Memory B cell (primary cell): ENCODE measurements at regions not wholly inside any gene's neighbourhood (a gene's known extent, or its start where the extent isn't known, plus 50 kb on each side); places are given as distances from the start of the nearest gene placed in this dataset.

Experiments used
- ATAC-seq: fragments of 150-1000 bp; cut with Tn5 transposase; 2 replicates; pipeline ENCODE4 v1.10.0; 2021; ENCODE audit warnings: low read depth, mild to moderate bottlenecking, moderate library complexity
- DNase-seq, 2 donors: peaks; one replicate each; pipeline ENCODE4 v3.0.0; 2022; ENCODE audit warnings: low spot score in 2 of 2
- H3K27ac Mint-ChIP-seq: one replicate; pipeline ENCODE4 v1.8.0; 2022; ENCODE audit warnings: mild to moderate bottlenecking, moderate library complexity, mixed read lengths
- H3K27me3 Mint-ChIP-seq: one replicate; pipeline ENCODE4 v1.8.0; 2022; ENCODE audit warnings: mixed read lengths
- H3K36me3 Mint-ChIP-seq: one replicate; pipeline ENCODE4 v1.8.0; 2022; ENCODE audit warnings: mild to moderate bottlenecking, mixed read lengths
- H3K4me1 Mint-ChIP-seq: one replicate; pipeline ENCODE4 v1.8.0; 2022; ENCODE audit warnings: mixed read lengths
- H3K4me3 Mint-ChIP-seq: one replicate; pipeline ENCODE4 v1.8.0; 2022; ENCODE audit warnings: mild to moderate bottlenecking, moderate library complexity, mixed read lengths
- H3K9me3 Mint-ChIP-seq: one replicate; pipeline ENCODE4 v1.8.0; 2022; ENCODE audit warnings: mixed read lengths

- Mint-ChIP-seq H3K36me3 (peaks cover 2% of the 10 kb centered on the region), H3K9me3 (peaks cover 2% of the 10 kb centered on the region), H3K4me3 (no peak overlapping the region), H3K27me3 (no peaks in the 10 kb centered on the region), H3K27ac (no peak overlapping the region), H3K4me1 (no peaks in the 10 kb centered on the region)
- DNase-seq (no peak), ATAC-seq (no peak)
These were observed 880.2 kb downstream of the TSN start for GRCh38 chr2:122635686-122636085.

DNA sequence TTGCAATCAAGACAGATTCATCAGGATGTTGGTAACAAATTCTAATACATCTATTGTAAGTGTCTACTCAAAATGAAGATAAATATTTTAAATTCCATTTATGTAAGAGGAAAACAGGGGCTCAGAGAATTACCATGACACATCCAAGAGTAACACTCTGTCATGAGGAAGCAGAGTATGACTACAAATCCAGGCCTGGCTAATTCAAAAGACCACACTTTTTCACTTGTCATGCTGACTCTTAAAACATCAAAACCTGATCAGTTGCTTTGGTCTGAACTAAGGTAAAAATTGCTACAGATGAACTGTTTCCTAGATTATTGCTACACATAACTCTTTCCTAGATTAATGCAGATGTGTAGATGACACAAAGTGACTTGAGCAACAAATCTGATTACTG is 880.6 kb downstream of the TSN start:
- ATAC-seq (no peak), DNase-seq (no peak)
- H3K4me1 Mint-ChIP-seq, result no peaks in the 10 kb centered on the region
- H3K4me3 Mint-ChIP-seq, result no peak overlapping the region
- peaks cover 2% of the 10 kb centered on the region for H3K9me3 Mint-ChIP-seq
- peaks cover 2% of the 10 kb centered on the region for H3K36me3 Mint-ChIP-seq
- no peaks in the 10 kb centered on the region for H3K27me3 Mint-ChIP-seq
- H3K27ac Mint-ChIP-seq, result no peak overlapping the region

DNA sequence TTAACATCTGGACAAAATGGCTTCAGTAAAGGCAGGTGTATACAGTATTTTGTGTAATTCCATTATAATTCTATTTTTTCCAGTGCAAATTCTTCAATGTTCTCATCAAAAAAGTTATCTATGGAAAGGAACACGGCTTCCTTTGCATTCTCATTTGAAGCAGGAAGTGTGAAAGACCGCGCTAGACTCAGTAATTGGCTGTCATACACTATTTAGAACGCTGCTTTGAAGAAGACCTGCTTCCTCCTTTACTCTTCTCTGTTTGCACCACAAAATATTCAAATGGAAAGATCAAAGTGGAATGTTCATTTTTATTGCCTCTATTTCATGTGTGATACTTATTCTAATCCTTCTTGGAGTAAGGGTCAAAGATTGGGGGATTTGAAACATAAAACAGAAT is 883.7 kb downstream of the TSN start:
- no peaks in the 10 kb centered on the region for H3K27me3 Mint-ChIP-seq
- H3K27ac Mint-ChIP-seq, result no peak overlapping the region
- H3K4me1 Mint-ChIP-seq, result no peaks in the 10 kb centered on the region
- H3K9me3 Mint-ChIP-seq, result peaks cover 2% of the 10 kb centered on the region
- H3K36me3 Mint-ChIP-seq, result peaks cover 2% of the 10 kb centered on the region
- H3K4me3 Mint-ChIP-seq, result no peak overlapping the region
- ATAC-seq (no peak), DNase-seq (no peak)

GRCh38 chr2:122639711-122640110 is 884.3 kb downstream of the TSN start:
- no peak overlapping the region for H3K27ac Mint-ChIP-seq
- ATAC-seq (no peak), DNase-seq (no peak)
- no peaks in the 10 kb centered on the region for H3K4me1 Mint-ChIP-seq
- peaks cover 2% of the 10 kb centered on the region for H3K36me3 Mint-ChIP-seq
- no peak overlapping the region for H3K4me3 Mint-ChIP-seq
- H3K27me3 Mint-ChIP-seq, result no peaks in the 10 kb centered on the region
- peaks cover 2% of the 10 kb centered on the region for H3K9me3 Mint-ChIP-seq

- no peak for ATAC-seq
These were observed 888.4 kb downstream of the TSN start for GRCh38 chr2:122643725-122644329.

GRCh38 chr2:122651236-122651635 is 895.8 kb downstream of the TSN start:
- no peak for ATAC-seq
- no peaks in the 10 kb centered on the region for H3K36me3 Mint-ChIP-seq
- no peak overlapping the region for H3K27ac Mint-ChIP-seq
- no peaks in the 10 kb centered on the region for H3K9me3 Mint-ChIP-seq
- H3K4me1 Mint-ChIP-seq, result no peaks in the 10 kb centered on the region
- no peak for DNase-seq
- H3K4me3 Mint-ChIP-seq, result no peak overlapping the region
- no peaks in the 10 kb centered on the region for H3K27me3 Mint-ChIP-seq

More at GRCh38 chr2:122643725-122644329, 888.4 kb downstream of the TSN start:
- Mint-ChIP-seq H3K4me3 (no peak overlapping the region), H3K36me3 (no peaks in the 10 kb centered on the region), H3K9me3 (peaks cover 2% of the 10 kb centered on the region), H3K27ac (no peak overlapping the region), H3K27me3 (no peaks in the 10 kb centered on the region), H3K4me1 (no peaks in the 10 kb centered on the region)
- DNase-seq, result no peak

DNA sequence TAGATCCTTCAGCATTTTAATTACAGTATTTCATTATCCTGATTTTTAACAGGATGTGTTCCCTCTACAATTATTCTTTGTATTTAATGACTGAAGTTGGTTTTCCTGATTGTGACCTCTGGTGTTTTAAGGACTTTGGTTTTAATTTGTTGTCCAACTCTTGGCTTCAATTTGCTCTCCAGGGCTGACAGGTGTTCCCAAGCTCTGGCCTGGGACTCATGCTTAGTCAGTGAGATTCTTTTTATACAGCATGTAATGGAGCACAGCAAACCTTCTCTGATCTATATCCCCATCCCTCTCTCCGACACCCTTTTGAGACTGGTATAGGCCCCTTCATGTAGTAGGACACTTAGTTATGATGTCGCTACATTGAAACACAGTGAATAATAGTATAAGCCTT is 896.3 kb downstream of the TSN start:
- DNase-seq (no peak), ATAC-seq (no peak)
- Mint-ChIP-seq H3K4me3 (no peak overlapping the region), H3K27ac (no peak overlapping the region), H3K4me1 (no peaks in the 10 kb centered on the region), H3K36me3 (no peaks in the 10 kb centered on the region), H3K27me3 (no peaks in the 10 kb centered on the region), H3K9me3 (no peaks in the 10 kb centered on the region)

DNA sequence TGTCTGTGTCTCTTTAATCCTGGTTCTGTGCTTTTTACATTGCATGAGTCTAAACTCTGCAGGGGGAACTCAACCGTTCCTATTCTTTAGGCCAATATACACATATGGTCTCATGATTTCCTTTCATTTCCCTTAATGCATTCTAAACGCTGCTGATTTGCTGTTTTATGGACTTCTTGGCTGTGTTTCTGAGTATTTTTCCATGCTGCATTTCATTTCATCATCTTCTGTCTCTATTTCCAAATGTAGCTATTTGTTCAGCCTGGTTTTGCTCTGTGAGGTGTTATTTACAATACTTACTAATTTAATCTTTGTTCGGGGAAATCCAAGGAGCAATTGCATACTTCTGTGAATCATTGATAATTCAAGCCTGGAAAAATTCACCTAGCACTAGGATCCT is 897.2 kb downstream of the TSN start:
- Mint-ChIP-seq H3K4me3 (no peak overlapping the region), H3K4me1 (no peaks in the 10 kb centered on the region), H3K27ac (no peak overlapping the region), H3K9me3 (no peaks in the 10 kb centered on the region), H3K36me3 (no peaks in the 10 kb centered on the region), H3K27me3 (no peaks in the 10 kb centered on the region)
- DNase-seq, result no peak
- no peak for ATAC-seq

- no peaks in the 10 kb centered on the region for H3K27me3 Mint-ChIP-seq
- H3K9me3 Mint-ChIP-seq, result peaks cover 1% of the 10 kb centered on the region
- H3K4me1 Mint-ChIP-seq, result no peaks in the 10 kb centered on the region
- H3K36me3 Mint-ChIP-seq, result no peaks in the 10 kb centered on the region
- DNase-seq (no peak), ATAC-seq (no peak)
- H3K27ac Mint-ChIP-seq, result no peak overlapping the region
- H3K4me3 Mint-ChIP-seq, result no peak overlapping the region
These were observed 901.0 kb downstream of the TSN start for GRCh38 chr2:122656403-122656802.

DNA sequence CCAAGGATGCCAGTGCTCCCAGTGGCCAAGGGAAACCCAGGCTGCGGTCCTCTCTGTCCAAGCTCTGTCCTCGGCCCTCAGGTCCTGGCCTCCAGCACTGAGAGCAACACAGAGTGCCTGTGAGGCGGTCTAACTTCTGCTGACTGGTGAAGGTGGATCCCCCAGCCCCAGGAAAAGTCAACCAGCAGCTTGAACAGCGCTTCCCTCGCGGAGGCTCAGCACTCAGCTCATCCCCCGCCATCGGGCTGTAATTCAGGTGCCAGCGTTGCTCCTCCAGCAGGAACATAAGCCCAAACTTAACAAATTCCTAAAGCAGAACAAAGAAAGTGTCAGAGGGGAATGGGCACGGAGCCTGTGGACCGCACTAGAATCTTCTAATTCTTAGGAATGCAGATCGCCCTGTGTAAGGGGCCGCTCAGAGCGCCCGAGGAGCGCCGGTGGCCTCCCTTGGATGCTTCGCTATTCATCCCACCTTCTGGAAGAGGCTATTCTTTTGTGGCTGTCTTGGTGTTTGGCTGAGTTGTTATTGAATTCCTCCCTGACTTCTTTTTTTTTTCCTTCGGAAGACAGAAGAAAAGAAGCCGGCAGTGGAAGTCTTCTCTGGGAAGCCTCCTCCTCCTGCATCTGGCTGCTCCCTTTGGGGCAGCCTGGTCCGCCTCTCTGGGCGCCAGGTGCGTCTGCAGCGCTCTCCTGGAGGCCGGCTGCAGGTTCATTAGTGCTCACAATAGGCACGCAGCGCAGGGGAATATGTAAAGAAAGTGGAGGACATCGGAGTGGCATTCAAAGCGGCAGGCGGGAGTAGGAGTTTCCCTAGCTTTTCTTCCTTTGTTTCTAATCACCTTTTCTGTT is 905.6 kb downstream of the TSN start:
- DNase-seq, result no peak
- Mint-ChIP-seq H3K27ac (no peak overlapping the region), H3K9me3 (peaks cover 1% of the 10 kb centered on the region), H3K27me3 (no peaks in the 10 kb centered on the region), H3K4me1 (no peaks in the 10 kb centered on the region), H3K4me3 (no peak overlapping the region), H3K36me3 (no peaks in the 10 kb centered on the region)
- ATAC-seq, result no peak

- Mint-ChIP-seq H3K27ac (no peak overlapping the region), H3K4me3 (no peak overlapping the region), H3K4me1 (no peaks in the 10 kb centered on the region), H3K36me3 (no peaks in the 10 kb centered on the region), H3K27me3 (no peaks in the 10 kb centered on the region), H3K9me3 (peaks cover 1% of the 10 kb centered on the region)
- ATAC-seq (no peak), DNase-seq (no peak)
These were observed 908.2 kb downstream of the TSN start for GRCh38 chr2:122663620-122664019.

DNA sequence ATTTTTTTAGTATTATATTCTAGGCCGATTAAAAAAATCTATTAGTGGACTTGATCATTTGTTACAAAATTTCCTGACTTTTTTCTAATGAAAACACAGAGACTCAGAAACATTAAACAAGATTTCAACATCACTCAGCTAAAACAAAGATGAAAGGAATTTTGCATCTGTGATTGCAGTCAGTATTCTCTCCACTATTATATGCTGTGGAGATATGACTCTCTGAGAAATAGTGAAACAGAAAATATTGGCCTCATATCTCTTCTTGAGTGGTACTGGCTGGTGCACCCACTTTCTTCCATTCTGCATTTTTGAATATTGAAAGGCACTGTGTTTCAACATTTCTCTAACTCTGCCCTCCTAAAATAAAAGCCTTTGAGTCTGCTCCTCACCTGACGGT is 914.2 kb downstream of the TSN start:
- Mint-ChIP-seq H3K36me3 (no peaks in the 10 kb centered on the region), H3K27ac (no peak overlapping the region), H3K27me3 (no peaks in the 10 kb centered on the region), H3K4me3 (no peak overlapping the region), H3K4me1 (no peaks in the 10 kb centered on the region), H3K9me3 (no peaks in the 10 kb centered on the region)
- DNase-seq, result no peak
- no peak for ATAC-seq

- Mint-ChIP-seq H3K36me3 (no peaks in the 10 kb centered on the region), H3K27ac (no peak overlapping the region), H3K27me3 (no peaks in the 10 kb centered on the region), H3K4me3 (no peak overlapping the region), H3K4me1 (no peaks in the 10 kb centered on the region), H3K9me3 (no peaks in the 10 kb centered on the region)
- DNase-seq, result no peak
- ATAC-seq, result no peak
These were observed 915.4 kb downstream of the TSN start for GRCh38 chr2:122670897-122671296.

- peaks cover 3% of the 10 kb centered on the region for H3K9me3 Mint-ChIP-seq
- H3K4me1 Mint-ChIP-seq, result no peaks in the 10 kb centered on the region
- ATAC-seq, result no peak
- no peaks in the 10 kb centered on the region for H3K27me3 Mint-ChIP-seq
- H3K4me3 Mint-ChIP-seq, result no peak overlapping the region
- DNase-seq, result no peak
- no peaks in the 10 kb centered on the region for H3K36me3 Mint-ChIP-seq
- H3K27ac Mint-ChIP-seq, result no peak overlapping the region
These were observed 925.2 kb downstream of the TSN start for GRCh38 chr2:122680662-122681061.

DNA sequence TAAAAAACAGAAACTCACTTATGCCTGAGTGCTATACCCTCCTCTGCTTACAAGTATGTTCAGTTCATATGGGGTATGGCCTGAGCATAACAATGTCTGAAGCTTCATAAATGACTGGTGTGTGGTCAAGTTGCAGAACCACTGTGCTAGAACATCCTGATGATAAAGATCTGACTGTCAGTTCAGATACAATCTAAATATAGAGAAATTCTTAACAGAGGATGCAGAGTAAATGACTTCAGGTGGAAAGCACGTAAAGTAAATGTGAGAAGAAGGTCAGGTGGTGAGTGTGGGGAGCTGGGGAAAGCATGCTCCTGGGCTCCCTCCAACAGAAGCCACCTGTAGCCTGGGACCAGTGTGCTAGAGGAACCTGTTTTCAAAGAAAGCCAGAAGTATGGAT is 926.2 kb downstream of the TSN start:
- Mint-ChIP-seq H3K27ac (no peak overlapping the region), H3K27me3 (no peaks in the 10 kb centered on the region), H3K9me3 (peaks cover 3% of the 10 kb centered on the region), H3K4me3 (no peak overlapping the region), H3K4me1 (no peaks in the 10 kb centered on the region), H3K36me3 (no peaks in the 10 kb centered on the region)
- no peak for ATAC-seq
- DNase-seq, result no peak
